GM19324 (cell line): ENCODE measurements at regions not wholly inside any gene's neighbourhood (a gene's known extent, or its start where the extent isn't known, plus 50 kb on each side); places are given as distances from the start of the nearest gene placed in this dataset.

Experiments
- ATAC-seq: cut with Tn5 transposase; IDR thresholded peaks from one replicate; pipeline ENCODE4 v1.9.1; 2021; ENCODE audit warnings: mild to moderate bottlenecking, moderate library complexity; ENCODE audit not compliant: unreplicated experiment, low FRiP score

DNA sequence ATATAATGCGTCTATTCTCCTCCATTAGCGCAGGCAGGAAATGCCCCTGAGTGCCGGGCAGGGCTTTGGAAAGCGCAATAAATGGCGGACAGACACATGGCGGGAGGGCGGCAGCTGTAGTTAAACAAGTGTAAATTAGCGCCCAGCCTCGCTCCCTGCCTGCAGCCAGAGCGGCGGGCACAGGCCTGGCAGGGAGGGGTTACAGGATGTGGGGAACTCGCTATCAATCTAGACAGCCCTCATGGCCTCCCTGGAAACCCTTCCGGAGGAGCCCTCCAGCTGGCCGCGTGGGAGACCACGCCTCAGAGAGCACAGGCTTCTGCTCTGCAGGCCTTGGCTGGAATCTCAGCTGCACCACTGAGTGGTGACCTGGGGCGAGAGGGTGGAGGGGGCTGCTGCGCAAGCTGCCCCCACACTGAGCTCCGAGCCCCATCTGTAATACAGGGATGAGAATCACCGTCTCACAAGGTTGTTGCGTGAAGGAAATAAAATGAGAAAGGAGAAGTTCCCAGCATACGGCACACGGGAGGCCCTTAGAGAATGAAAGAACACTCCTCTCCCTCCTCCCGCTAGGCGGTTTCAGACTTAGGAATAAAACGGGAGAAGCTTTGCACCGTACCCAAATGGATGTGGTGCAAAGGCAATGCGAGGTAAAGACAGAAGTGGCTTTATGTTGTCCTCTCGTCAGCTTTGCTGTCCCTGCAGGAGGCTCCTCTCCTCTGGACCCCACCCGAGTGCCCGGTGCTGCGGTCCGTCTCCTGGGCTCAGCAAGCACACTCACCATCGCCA is 167.2 kb upstream of the POU3F1 start:
- no peak for ATAC-seq

DNA sequence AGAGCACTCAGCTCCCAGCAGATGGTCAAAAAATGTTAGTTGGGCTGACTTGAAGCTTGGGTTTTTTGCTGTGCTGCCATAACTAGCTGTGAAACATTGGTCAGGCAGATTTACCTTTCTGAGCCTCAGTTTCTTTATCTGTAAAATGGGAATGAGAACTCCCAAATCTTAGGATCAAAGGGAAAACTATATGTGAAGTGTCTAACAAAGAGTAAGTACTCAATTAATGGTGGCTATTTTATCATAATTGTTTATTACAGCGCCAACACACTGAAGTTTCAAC is 164.2 kb upstream of the POU3F1 start:
- no peak for ATAC-seq

DNA sequence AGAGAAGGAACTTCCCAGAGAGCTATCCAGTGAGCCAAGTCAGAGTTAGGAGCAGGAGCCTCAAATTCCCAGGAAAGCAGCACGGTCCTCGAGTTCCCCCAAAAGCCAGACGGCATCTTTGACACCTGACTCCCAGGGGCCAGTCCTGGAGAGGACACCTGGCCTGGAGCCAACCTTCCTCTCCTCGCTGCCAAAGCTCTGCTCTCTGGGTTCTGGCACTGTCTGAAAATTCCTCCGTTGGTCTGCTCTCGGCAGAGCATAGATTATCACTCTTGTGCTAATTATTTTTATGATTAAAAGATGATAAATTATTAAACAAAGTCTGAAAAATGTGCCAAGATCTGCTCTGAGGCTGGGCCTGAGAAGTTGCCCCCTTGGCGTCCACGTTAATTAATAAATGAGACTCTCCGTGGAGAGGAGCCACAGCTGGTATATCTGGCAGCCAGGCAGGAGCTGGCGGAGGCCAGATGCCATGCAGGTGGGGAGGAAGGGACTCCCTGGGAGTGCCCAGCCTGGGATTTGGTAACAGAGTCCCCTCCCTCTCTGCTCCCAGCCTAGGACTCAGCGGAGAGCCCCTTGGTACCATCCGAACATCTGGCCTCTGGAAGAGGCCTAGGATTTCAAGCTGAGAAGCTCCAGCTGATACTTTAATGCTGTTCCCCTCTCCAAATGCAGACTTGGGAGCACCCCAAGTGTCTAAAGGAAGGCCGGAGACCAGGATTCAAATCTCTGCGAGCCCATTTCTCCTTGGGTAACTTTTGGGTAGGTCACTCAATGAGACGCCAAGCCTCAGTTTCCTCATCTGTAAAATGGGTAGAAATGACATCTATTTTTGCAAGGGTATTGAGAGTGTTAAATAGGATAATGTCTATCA is 163.7 kb upstream of the POU3F1 start:
- ATAC-seq: no peak

DNA sequence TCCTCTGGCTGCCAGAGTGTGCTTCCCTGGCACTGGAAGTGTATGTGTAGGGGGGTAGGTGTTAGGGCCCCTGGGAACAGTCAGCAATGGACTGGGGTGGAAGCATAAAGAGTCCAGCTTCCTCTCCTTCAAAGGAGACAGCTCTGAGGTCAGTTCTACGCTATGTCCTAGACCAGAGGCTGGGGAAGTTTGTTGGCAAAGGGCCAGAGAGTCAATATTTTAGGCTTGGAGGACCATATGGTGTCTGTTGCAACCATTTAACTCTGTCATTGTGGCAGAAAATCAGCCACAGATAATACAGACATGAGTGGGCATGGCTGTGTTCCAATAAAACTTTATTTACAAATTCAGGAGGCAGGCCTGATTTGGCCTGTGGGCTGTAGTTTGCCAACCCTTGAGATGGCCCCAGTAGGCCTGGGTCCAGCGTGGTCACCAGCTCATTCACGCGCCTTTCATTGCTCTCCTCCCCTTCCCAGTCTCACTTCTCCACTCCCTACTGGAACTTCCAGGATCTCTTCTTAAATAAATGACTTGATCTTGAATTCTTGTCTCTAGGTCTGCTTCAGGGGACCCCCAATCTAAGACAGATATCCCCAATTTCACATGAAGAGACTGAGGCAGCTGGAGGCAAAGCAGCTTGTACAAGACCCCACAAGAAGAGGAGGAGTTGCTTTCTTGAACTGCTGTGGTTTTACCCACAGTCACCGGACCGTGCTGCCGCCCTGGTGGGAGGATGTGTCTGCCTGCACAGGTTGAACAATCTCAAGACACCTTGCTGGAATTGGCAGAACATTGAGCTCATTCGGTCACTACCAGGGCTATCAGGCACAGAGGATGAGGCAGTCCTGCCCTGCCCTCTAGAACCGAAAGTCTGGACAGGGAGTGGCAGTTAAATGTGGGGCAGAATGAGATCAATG is 162.4 kb upstream of the POU3F1 start:
- ATAC-seq: no peak

DNA sequence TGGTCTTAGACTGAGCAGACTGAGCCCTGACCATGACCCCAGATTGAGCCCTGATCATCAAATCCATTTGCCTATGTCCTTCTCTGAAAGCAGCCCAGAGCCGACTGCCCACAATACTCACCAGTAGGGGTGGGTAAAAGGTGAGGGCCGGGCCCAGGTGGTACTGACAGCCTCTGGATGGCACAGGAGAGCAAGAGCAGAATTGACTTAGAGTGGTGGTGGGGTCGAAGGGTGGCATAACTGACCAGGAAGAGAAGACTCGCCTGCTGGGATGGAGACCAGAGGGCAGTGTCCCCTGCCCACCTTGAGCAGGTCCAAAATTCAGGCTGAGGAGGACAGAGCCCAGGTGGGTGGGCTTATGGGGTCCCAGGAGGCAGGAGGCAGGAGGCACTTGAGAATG is 161.3 kb upstream of the POU3F1 start:
- ATAC-seq: no peak

DNA sequence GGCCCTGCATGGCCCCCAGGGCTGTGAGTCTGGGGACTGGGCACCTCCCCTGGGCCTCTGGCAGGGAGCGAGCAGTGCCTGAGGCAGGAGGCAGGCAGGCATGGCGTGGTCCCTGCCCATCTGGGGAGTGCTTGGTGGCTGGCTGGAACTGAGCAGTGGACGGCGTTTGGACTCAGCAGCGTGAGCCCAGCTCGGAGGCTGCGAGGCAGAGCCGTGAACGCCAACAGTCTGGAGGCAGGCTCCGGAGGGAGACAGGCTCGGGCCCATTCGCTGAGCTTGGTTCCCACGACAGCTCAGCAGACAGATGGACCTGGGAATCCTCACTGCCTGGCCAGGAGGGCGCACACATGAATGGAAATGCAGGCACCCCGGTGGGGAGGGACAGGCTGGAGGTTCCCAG is 160.7 kb upstream of the POU3F1 start:
- no peak for ATAC-seq

DNA sequence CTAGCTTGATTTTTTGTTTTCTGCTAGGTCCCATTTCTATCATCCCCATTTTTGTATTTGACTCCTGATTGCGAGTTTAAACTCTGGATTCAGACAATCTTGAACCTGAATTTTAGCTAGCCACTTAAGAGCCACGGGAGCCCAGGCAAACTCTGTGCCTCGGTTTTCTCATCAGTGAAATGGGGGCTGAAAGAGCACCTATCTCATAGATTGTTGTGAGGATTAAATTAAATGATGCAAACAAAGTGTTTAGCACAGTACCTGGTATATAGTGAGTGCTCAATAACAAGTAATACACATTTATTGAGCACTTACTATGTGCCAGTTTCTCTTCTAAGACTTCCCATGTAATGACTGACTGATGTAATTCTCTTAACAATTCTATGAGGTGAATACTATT is 158.1 kb upstream of the POU3F1 start:
- no peak for ATAC-seq

DNA sequence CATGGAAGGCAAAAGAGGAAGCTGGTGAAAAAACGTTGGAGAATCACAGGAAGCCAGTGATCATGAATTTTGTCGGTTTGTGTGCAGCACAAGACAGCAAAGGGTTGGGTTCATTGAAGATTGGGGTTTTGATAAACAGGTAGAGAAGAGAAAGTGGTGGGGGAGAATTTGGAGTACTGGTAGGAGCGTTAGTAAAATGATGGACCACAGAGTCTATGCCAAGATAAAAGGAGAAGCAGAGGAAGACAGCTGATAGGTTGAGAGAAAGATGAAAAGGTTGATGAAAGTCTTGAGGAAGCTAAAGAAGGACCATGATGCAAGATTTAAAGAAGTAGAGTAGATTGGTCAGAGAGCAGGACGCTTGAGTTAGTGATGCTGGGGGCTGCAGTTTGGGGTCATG is 156.8 kb upstream of the POU3F1 start:
- no peak for ATAC-seq

DNA sequence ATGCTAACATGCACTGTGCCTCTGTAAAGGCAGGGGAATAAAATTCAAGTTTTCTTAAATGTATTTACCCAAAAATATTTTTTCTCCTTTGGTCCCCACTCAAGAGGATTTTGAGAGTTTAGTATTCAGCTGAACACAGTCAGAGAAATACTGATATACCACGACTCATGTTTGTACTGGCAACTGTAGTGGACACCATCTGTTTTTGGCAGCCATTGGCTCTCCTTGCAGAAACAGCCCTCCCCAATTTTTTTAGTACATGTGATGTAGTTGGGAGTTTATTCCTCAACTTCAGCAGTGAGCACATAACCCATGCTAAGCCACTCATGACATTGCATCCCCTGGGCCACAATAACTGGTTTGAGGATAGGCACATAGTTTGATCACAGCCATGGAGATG is 154.8 kb upstream of the POU3F1 start:
- no peak for ATAC-seq

DNA sequence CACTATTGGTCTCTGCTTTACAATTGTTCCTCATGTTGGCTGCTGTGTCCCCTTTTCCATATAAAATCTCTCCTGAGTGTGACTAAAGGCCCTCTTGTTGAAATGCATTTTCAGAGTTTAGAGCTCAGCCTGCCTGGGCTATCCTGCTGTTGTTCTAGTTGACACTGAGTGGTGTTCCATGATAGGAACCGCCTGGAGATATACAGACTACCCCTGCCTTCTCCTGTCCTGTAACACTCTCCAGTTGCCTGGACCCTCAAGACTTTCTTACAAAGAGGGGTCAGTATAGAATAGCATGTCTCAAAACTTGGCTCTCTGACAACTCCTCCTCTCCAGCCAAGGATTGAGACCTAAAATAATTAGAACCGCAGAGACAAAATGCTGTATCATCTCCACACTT is 152.0 kb upstream of the POU3F1 start:
- no peak for ATAC-seq

DNA sequence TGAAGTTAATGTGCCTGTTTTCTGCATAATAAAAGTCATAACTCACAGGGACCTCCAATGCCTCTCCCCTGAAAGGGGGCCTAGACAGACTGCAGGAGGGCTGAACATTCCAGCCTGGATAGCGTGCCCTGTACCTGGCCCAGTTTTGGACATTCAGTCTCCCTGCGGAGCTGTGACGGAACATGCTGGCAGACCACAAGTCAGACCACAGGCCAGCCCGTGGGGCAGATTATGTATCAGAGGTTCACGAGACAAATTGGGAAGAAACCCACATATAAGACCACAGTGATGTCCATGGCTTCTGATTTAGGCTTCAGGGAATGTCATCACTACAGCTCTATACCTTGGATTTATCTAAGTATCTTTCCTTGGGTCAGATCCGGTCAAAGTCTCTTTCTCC is 151.5 kb upstream of the POU3F1 start:
- ATAC-seq: no peak

DNA sequence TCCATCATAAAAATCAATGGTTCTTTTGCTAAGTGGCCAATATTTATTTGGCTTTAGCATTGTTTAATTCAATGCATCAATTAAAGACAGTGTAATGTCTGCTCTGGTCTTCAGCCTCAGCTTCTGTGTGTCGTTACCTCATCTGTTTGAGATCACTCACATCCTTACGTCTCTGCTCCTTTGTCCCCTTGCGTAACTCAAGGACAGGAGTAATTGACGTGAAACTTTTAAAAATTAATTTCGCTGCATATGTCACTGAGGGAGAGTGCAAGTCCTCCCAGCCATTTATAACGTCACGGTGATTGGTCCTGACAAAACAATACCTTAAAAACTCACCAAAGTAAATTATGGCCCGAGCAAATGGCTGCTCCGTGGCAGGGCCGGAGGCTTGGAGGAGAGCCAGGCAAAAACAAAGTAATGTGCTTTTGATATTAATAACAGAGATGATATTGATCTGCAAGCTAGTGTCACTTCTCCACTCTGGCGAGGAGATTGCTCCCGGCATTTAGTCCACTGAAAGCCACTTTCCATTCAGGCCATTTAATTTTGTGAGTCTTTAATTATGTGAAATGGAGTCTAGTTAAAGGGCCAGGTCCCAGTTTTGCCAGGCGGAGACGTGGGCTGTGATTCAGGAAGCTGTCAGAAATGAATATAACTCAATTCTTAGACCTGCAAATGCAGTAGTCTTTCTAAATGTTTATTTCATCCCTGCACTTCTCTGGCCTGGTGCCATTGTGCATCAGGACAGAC is 150.9 kb upstream of the POU3F1 start:
- ATAC-seq: no peak

DNA sequence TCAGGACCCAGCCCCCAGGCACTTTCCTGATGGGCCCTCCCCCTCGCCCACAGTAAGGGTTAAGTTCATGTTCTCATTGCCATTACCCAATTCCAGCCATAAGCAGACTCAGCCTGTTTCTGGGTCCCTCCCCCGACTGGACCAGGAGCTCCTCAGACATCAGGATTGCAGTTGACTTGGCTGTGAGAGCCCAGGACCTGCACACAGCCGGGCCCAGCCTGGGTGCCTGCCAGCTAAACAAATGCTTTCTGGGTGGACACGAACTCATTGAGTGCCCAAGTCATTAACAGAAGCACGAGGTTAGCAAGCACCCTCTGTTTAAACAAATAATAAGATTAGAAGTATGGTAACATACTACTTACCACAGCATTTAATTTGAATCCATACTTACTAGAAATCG is 147.9 kb upstream of the POU3F1 start:
- no peak for ATAC-seq

DNA sequence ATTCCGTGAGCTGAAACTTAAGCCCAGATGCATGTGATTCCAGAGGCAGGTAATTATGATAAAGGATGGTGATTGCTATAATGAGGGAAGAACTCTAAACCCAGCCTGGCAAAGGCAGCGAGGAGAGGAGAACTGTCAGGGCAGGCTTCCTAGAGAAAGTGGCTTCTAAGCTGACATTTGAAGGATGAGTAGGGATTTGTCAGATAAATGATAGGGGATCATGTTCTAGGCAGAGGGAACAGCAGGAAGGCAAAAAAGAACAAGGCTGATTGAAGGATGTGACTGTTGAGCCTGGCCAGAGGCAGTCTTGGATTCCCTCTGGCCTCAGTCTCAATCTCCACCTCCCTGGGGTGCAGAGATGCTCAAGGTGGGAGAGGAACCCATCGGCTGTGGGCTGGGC is 146.4 kb upstream of the POU3F1 start:
- no peak for ATAC-seq

DNA sequence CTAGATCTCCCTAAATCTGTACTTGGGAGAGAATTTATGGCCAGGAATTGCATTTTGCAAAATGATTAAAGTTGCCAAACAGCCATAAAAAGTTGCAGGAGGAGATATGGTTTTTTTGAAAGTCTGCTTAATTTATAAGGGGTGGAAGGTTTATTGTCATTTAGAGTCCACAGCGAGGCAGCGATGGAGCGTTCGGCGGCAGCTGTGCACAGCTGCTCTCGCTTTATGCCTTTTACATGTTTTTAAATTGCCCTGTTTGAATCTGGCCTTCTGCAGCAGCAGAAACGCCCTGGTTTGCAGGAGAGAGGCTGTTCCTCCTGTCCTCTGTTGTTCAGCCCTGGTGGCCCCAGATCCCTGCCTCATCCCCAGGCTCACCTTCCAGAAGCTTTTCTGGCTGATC is 144.9 kb upstream of the POU3F1 start:
- ATAC-seq: no peak

DNA sequence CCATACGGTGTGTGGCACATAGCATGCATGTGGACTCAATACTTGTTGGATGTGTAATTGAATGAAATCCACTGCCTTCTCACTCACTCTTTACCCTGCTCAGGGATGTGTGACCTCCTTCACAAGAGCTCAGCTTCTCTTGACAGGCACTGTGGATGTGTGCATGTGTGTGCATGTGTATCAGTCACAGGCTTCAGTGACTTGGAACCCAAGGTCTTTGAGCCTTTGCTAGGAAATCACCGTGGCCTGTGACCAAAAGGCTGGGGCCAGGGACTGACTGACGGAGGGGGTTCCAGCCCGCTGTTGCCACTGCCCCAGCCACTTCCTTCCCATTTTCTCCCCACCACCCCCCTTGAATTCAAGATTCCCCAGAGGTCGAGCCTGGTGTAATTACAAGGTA is 144.4 kb upstream of the POU3F1 start:
- ATAC-seq: no peak

DNA sequence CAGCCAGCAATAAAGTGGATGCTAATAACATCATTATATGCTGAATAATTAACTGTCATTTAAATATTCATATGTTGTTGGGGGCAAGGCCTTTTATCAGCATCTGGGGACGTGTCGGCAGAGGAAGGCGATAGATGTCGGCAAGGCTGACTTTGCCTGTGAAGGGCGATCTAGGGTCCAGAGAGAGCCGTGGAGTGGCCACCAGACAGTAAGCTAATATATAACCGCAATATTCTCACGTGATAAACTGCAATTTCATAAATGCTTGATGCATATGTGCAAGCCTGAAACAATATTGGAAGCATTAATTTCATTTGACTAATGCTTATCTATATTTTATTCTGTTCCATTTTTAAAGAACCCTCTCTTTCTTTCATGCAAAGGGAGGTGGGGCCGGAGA is 141.0 kb upstream of the POU3F1 start:
- ATAC-seq: no peak

DNA sequence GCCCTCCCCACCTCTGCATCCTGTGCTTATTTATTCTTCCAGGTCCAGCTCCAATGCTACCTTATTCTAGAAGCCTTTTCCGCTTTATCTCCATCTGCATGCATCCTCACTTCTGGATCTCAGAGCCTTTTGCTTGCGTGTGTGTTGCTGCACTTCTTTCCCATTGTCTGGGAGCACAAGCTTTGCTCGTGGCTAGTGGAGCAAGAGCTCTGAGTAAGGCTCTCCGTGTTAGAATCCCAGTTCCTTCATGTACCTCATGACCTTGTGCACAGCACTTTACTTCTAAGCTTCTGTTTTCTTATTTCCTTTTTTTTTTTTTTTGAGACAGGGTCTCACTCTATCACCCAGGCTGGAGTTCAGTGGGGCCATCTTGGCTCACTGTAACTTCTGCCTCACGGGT is 140.0 kb upstream of the POU3F1 start:
- ATAC-seq: no peak

DNA sequence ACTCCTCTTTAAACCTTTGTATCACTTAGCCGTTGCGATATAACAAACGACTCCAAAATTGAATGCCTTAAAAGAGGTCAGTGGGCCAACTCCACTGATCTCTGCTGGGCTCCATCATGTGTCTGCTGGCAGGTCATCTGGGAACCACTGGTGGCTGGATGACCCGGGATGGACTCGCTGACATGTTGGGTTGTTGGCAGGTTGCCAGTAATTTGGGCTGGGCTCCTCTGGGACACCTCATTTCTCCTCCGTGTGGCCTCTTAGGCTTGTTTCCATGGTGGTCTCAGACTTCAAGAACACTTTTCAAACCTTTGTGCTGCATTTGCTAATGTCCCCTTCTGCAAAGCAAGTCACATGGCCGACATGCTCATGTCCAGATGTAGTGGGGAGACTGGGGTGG is 139.3 kb upstream of the POU3F1 start:
- ATAC-seq: no peak

DNA sequence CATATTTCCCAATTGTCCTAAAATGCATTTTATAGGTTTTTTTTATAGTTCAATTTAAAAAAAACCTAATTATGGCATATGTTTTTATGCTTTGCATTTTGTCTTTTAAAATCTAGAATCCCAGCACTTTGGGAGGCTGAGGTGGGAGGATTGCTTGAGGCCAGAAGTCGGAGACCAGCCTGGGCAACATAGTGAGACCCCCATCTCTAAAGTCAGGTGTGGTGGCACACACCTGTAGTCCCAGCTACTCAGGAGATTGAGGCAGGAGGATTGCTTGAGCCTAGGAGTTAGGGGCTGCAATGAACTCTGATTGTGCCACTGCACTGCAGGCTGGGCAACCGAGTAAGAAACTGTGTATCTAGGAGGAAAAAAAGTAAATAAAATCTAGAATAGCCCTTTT is 137.2 kb upstream of the POU3F1 start:
- no peak for ATAC-seq
